Stimulated activated CD8-positive, alpha-beta memory T cell treated with anti-CD3 and anti-CD28 coated beads, Interleukin-15, amount 100 ng/mL, for 48 hours (primary cell): ENCODE measurements at regions not wholly inside any gene's neighbourhood (a gene's known extent, or its start where the extent isn't known, plus 50 kb on each side); places are given as distances from the start of the nearest gene placed in this dataset.
"Not testable (repeated sequence)": the region's sequence is repeated elsewhere in the genome, so short reads cannot be mapped to it uniquely, and the experiment has no call there.

Experiments
- DNase-seq, 2 donors: peaks; one replicate each; pipeline ENCODE4 v3.0.0-alpha.2; 2020; ENCODE audit warnings: low read depth in 2 of 2

DNA sequence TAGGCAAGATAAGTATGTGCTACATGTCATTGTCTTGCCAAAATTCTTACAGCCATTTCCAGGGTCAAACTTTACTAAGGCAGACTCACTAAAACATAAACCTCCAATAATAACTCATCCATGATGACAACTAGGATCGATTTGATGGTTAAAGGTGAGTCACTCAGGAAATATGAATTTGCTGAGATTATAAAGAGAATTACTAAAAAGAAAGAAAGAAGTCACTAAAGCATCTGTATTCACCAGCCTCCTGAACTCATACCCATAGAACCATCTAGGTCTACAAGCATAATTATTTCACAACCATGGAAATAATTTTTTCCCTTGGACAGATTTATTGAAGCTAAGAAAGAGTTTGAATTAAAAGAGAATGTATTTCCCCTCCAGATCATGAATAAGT, 258.6 kb downstream of the TLE1 start:
- DNase-seq = no peak

DNA sequence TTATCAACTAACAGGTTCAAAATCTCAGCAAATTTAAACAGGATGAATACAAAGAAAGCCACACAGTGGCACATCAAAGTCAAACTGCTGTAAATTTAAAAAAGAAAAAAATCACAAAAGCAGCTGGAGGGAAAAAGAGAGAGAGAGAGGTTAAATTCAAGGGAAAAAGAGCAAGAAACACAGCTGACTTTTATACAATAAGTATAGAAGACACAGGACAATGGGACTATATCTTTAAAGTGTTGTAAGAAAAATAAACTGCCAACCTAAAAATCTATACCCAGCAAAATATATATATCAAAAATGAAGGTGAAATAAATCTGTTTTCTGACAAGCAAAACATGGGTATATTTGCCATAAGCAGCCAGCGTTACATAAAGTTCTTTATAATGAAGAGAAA, 261.5 kb downstream of the TLE1 start:
- no peak for DNase-seq

DNA sequence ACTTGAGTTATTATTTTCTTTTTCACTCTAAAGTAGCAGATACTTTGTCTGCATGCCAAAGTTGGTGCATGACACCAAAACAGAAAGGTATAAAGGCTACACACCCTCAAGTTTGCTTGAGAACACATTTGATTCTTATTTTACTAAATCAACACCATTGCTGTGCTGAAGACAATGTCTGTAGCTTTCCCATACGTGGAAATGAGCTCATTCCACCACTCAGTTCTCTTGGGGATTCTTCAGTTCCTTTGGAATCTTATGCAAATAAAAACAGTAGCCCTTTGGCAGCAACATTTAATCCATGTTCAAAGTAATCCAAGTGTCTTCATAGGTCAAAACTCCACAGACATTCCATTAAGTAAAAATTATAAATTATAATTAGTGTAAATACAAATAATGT, 264.9 kb downstream of the TLE1 start:
- no peak for DNase-seq

GRCh38 chr9:81423589-81424326, 265.6 kb downstream of the TLE1 start:
- DNase-seq = no peak

DNA sequence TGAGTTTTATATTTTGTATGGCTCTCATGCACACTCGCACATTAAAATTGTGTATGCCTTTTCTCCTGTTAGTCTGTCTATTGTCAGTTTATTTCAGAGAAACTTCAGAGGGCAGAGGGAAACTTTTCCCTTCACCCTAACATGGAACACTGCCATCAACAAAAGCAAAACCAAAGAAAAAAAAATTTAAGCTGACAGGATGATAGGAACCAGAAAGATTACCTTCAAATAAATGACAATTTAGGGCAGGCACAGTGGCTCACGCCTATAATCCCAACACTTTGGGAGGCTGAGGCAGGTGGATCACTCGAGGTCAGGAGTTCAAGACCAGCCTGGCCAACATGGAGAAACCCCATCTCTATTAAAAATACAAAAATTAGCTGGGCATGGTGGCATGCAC, 268.3 kb downstream of the TLE1 start:
- not testable (repeated sequence) for DNase-seq

DNA sequence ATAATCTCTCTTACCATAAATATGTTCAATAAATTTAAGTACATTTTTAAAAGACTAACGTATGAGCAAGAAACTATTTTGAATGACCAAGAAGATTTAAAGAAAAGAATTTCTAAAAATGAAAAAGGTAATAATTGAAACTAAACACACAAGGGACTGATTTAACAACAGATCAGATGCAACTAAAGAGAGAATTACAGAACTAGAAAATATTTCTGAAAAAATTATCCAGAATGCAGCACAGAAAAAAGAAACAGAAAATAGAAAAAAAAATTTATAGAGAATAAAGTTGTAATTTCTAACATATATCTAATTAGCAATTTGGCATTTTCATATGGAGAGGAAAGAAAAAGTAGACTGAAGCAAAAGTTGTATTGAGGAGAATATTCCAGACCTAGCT, 269.3 kb downstream of the TLE1 start:
- DNase-seq = no peak

DNA sequence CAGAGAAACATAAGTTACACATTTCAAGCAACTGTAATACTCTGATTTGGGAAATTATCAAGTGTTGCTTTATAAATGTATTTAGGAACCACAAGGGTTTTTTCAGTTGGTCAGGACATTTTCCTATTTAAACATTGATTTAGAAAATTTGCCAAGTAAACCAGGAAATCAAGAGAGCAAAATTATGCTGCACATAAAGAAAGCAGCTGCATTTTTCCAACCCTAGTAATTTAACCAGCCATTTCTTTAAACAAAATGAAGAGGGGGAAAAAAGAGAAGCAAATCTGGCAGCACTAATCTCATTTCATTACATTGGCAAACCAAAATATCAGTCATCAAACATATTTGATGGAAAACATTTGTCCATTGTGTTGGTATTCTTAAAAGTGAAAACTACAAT, 271.4 kb downstream of the TLE1 start:
- no peak for DNase-seq

- no peak for DNase-seq
Observed at GRCh38 chr9:81417299-81417675, 272.1 kb downstream of the TLE1 start.

DNA sequence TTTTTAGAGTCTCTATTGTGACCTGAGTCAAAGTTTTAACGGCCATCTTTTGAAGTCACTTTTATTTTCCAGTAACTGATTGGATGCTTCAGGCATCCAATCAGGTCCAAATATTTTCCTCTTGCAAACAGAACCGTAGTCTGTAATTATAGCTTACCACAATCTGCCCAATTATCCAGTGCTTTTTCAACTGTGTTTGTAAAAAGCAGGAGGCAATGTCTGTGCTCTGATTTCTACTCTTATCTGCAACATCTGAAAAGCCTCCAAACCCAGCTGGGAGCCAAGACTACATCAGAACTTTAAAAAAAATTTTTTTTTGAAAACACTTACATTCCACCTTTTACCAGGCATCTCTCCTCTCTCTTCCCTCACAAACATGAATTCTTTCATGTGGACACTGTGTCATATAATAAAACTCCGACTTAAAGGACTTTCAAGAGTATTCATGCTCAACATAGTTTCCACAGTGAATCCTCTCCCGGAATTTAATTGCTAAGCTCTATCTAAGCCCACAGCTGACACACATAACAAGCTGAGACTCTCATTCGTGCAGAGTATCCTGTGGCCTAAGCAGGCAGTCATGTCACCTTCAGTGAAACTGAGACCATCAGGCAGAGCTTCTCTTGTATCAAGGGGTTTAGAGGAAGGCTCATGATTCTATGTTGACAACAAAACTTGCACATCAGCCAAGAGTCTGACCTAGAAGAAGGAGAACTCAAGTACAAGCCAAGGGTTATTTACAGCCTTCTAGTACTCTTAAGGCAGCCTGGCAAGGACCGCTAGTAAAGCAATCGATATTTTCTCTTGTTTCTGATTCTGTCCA, 272.7 kb downstream of the TLE1 start:
- no peak for DNase-seq

DNA sequence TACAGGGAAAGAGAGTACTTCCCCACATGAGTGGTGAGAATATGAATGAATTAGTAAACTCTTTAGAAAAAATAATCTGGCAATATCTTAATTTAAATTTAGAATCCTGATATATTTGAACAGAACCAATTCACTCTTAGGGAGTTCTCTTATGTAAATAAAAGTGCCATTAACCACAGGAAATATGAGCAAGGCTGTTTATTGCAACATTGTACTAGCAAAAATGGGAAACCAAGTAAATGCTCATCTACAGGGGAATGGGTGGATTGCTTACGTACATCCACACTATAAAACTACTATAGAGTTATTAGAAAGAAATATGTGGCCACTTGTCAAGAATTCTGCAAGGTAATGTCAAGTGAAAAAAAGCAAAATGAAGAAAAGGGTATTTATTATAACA, 274.5 kb downstream of the TLE1 start:
- DNase-seq = no peak

GRCh38 chr9:81411961-81412360, 277.4 kb downstream of the TLE1 start:
- DNase-seq = no peak

DNA sequence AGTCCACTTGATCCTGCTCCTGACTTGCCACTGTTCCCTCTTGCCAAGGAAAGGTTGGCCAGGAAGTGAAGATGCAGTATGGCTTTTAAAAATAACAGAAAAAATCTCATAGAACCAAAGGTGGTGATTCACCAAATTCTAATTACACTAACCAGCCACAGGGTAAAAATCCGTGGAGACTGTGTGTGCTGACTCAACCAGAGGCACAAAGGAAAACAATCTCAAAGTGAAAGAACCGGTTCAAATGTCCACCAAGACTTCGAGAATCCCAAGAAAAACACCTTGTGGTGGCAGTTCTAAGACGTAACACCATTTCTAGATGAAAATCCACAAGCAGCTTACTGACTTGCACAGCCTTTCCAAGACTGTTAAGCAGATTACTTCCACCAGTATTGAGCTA, 279.1 kb downstream of the TLE1 start:
- no peak for DNase-seq

DNA sequence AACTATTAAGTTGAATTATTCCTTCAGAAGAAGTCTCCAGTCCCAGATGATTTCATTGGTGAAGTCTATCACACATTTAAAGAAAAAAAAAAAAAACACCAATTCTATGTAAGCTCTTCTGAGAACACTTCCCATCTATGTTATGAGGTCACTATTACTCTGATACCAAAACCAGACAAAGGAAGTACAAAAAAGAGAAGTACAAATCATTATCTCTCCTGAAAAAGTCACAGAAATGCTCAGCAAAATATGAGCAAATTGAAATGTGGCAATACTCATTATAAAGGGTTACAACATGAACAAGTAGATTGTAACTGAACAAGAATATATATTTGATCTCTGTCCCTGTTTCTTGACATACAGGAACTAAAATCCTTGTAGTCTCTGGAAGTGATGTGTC, 280.4 kb downstream of the TLE1 start:
- DNase-seq = no peak

DNA sequence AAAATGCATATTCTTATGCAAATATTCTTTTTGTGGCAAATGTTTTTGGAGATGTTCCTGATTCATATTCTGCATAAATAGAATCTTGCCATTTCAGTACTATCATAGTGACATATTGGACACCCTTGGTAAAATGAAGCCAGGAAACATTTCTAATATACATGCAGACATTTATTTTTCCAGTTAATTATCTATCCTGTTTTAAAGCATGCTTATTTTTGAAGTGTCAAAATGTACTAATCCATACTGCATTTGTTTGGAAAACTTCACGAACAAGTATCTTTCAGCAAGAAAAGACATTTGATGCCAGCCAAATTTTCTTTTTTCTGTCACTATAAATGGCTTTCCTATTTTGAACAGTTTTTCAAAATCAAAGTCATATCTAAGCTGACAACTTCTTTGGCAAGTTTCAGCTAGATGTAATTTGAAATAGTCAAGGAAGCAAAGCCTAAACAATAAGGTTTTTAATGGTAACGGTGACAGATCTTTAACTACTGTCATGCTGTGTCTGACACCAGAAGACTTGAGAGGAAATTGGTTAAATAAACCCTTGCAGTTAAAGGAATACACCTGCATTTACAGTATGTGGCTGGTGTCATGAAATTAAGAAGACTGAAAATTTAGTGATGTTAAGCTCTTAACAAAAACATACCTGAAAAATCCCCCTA, 284.3 kb downstream of the TLE1 start:
- no peak for DNase-seq

- DNase-seq = no peak
Observed at GRCh38 chr9:81397481-81398381, 291.6 kb downstream of the TLE1 start.

DNA sequence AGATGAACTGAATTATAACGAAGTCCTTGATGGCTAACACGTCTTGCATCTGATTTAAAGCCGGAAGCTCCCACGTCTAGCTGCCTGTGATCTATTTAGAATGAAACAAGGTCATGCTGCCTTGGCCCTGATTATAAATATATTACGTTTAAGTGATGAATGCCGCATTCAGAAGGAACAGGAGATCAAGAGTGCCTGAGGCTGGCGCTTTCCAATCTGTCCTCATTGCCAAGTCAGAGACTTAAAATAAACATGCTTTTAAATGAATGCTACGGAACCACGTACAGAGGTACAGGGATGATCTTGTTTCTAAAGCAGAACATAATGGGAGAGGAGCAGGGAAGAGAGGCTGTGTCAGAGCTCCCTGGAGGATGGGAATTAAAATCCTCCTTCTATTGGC, 292.8 kb downstream of the TLE1 start:
- no peak for DNase-seq

GRCh38 chr9:81395676-81396054, 293.7 kb downstream of the TLE1 start:
- DNase-seq = no peak

- DNase-seq = no peak
Observed at GRCh38 chr9:81394881-81395675, 294.3 kb downstream of the TLE1 start.

- no peak for DNase-seq
Observed at GRCh38 chr9:81393985-81394811, 295.1 kb downstream of the TLE1 start.

- DNase-seq = no peak
Observed at GRCh38 chr9:81391457-81391825, 297.9 kb downstream of the TLE1 start.
